BJ (cell line): ENCODE measurements at regions not wholly inside any gene's neighbourhood (a gene's known extent, or its start where the extent isn't known, plus 50 kb on each side); places are given as distances from the start of the nearest gene placed in this dataset.

Experiments
- CTCF ChIA-PET: fragments of 350-600 bp; formaldehyde crosslinking; extraction: SDS; loops from one replicate; lab custom pipeline; 2021; ENCODE audit warnings: antibody characterized with exemption, inconsistent platforms; lab: Yijun Ruan, JAX
- POLR2A ChIA-PET: fragments of 300-600 bp; sonication (Branson Sonifier 250); formaldehyde crosslinking; extraction: SDS; loops from one replicate; lab custom pipeline; 2021; ENCODE audit warnings: antibody characterized with exemption; lab: Charles Lee
- DNase-seq: peaks from one replicate; pipeline ENCODE4 v3.0.0-alpha.2; 2011; ENCODE audit warnings: low read depth
- H3K27me3 ChIP-seq: 2 replicates; pipeline ENCODE4 v1.6.0; 2011; ENCODE audit warnings: low read length; ENCODE audit not compliant: control insufficient read depth, insufficient read depth
- H3K36me3 ChIP-seq: 2 replicates; pipeline ENCODE4 v1.5.1; 2011; ENCODE audit warnings: low read length; ENCODE audit not compliant: control insufficient read depth, insufficient read depth
- H3K4me3 ChIP-seq: 2 replicates; pipeline ENCODE4 v1.5.1; 2011; ENCODE audit warnings: low read depth, mild to moderate bottlenecking, control low read depth, low read length
- TF ChIP-seq, protein P1 (sequence below): IDR thresholded peaks from 2 replicates; pipeline ENCODE4 v1.5.1; 2011; ENCODE audit warnings: low read depth, mild to moderate bottlenecking, control low read depth, inconsistent platforms, low read length, moderate library complexity; ENCODE audit not compliant: insufficient read depth

DNA sequence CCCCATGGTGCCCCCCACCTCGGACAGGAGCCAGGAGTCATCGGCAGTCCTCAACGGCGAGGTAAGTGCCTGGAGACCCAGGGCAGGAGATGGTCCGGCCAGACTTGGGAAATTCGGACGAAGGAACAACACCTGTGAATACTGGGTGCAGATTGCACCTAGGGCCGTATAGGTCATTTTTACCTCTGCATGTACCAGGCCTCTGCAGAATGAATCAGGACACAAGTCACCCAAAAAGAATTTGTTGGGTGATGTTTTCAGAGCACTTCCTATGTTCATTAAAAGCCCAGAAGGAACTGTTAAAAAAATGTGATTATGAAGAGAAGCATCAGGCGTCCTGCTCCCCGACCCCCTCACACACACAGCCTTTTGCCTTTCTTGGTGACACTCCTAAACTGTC is 93.9 kb downstream of the C11orf91 start:
- DNase-seq: no peak
- Histone ChIP-seq H3K27me3 (no peaks in the 10 kb centered on the region), H3K36me3 (no peaks in the 10 kb centered on the region), H3K4me3 (no peak overlapping the region)
- TF ChIP-seq, protein P1, sequence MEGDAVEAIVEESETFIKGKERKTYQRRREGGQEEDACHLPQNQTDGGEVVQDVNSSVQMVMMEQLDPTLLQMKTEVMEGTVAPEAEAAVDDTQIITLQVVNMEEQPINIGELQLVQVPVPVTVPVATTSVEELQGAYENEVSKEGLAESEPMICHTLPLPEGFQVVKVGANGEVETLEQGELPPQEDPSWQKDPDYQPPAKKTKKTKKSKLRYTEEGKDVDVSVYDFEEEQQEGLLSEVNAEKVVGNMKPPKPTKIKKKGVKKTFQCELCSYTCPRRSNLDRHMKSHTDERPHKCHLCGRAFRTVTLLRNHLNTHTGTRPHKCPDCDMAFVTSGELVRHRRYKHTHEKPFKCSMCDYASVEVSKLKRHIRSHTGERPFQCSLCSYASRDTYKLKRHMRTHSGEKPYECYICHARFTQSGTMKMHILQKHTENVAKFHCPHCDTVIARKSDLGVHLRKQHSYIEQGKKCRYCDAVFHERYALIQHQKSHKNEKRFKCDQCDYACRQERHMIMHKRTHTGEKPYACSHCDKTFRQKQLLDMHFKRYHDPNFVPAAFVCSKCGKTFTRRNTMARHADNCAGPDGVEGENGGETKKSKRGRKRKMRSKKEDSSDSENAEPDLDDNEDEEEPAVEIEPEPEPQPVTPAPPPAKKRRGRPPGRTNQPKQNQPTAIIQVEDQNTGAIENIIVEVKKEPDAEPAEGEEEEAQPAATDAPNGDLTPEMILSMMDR: no peak
- ChIA-PET CTCF (no interaction called here), POLR2A (no interaction called here)

DNA sequence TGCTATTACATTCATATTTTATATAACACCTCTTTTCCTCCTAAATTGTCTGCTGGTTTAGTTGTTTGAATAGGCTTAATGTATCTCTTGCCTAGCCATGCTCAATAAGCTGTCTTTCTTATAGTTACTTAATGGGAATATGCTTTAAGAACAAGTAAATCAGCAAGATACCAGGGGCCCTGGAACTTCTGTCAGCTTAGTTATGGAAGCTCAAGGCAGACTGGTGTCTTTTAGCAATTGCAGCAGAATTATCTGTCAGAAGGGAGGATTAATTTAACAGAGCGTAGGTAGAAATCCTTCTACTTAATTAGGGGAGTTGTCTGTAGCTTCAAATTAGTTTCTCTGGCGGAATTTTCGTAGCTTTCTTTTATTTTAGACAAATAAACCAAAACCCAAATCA is 94.9 kb downstream of the C11orf91 start:
- CTCF ChIA-PET: interaction anchor here (0.6 kb wide), 1 partner anchor 863 kb away, joined by 3 read pairs; no protein-coding TSS in a partner anchor
- DNase-seq: no peak

DNA sequence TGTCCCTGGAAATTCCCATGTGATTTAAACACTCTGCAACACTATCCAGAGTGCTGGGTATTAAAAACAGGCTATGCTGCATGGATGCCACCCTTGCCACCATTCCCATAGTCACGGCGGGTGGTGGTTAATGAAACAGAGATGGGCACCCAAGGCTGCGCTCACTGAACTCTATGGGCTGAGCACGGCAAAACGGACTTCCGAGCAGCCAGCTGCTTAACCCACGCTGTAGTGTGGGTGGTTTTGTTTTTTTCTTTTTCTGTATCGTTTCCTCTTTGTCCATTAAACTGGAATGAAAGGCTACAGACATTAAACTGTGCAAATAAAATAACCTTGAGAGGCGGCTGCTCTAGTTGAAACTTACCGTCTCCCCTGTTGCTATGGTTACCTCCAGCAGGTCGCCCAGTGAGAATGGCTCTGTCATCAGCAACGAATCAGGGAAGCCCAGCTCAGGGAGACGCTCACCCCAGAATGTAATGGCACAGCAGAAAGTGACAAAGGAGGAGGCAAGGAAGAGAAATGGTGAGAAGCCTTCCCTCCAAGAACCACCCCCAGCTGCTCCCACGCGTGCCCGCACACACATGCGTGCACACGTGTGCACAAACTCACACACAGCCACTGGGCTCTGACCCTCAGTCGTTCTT is 102.1 kb downstream of the C11orf91 start:
- Histone ChIP-seq H3K36me3 (peaks cover 2% of the 10 kb centered on the region; the same call in 1 of the 2 replicates), H3K4me3 (no peak overlapping the region), H3K27me3 (no peaks in the 10 kb centered on the region)
- ChIA-PET POLR2A (no interaction called here), CTCF (interaction anchor here (1.2 kb wide), 1 partner anchor 10 kb away, joined by 3 read pairs; no protein-coding TSS in a partner anchor)
- TF ChIP-seq, protein P1: no peak
- no peak for DNase-seq

More for the DNA sequence above, 94.9 kb downstream of the C11orf91 start:
- Histone ChIP-seq H3K4me3 (no peak overlapping the region), H3K27me3 (no peaks in the 10 kb centered on the region), H3K36me3 (no peaks in the 10 kb centered on the region)
- TF ChIP-seq, protein P1: no peak
- POLR2A ChIA-PET: no interaction called here

DNA sequence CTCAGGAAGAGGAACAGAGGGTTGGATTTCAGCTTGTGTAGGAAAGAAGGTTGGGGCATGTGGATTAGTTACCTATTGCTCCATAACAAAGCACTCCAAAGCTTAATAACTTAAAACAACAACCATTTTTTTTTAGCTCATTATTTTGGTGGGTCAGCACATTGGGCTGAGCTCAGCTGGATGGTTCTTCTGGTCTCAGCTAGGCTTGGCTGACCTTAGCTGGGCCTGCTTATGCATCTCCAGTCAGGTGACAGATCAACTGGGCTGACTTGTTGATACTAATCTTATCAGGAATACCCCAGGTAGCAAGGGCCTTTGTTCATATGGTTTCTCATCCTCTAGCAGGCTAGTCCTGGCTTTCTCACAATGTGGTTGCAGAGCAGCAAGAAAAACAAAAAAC is 106.4 kb downstream of the C11orf91 start:
- TF ChIP-seq, protein P1: no peak
- peaks cover 2% of the 10 kb centered on the region; the same call in 1 of the 2 replicates for H3K36me3 ChIP-seq
- H3K4me3 ChIP-seq: no peak overlapping the region
- no peaks in the 10 kb centered on the region for H3K27me3 ChIP-seq
- ChIA-PET POLR2A (no interaction called here), CTCF (interaction anchor here (1.1 to 1.6 kb wide), 2 partner anchors 9 to 25 kb away, joined by 3 to 6 read pairs; no protein-coding TSS in a partner anchor)
- DNase-seq: no peak

DNA sequence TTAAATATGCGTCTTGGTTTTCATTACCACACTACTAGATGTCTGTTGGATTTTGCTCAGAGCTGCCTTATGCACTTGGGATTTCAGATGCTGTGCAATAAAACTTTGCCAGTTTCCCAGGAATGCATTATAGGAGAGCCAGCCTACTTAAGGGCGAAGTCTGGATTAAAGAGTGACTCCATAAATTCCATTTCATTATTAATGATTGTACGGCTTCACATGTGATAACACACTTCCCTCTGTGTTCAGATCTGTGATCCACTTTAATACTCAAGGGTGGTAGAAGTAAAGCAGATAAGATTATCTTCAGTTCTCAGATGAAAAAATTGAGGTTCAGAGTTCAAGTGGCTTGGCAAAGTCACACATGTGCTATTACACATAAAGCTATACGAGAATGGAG is 110.2 kb downstream of the C11orf91 start:
- no peak for DNase-seq
- ChIA-PET POLR2A (no interaction called here), CTCF (no interaction called here)
- Histone ChIP-seq H3K36me3 (no peaks in the 10 kb centered on the region), H3K4me3 (no peak overlapping the region), H3K27me3 (no peaks in the 10 kb centered on the region)
- TF ChIP-seq, protein P1: no peak
